Astrocyte of the spinal cord (primary cell): ENCODE measurements at regions not wholly inside any gene's neighbourhood (a gene's known extent, or its start where the extent isn't known, plus 50 kb on each side); places are given as distances from the start of the nearest gene placed in this dataset.

Source experiments
- DNase-seq: peaks from one replicate; pipeline ENCODE4 v3.0.0; 2011; ENCODE audit warnings: low read depth, low spot score
- H3K4me3 ChIP-seq: 2 replicates; pipeline ENCODE4 v1.5.1; 2011; ENCODE audit warnings: low read depth, mild to moderate bottlenecking, low read length, moderate library complexity
- CTCF ChIP-seq: IDR thresholded peaks from 2 replicates; pipeline ENCODE4 v1.5.1; 2012; ENCODE audit warnings: low read depth, mild to moderate bottlenecking, low read length, inconsistent platforms
- in situ Hi-C: cut with HindIII; loops from 2 replicates; pipeline ENCODE4 v1.10.0; 2017; ENCODE audit warnings: low sequenced_read_pairs

- no peak for TF ChIP-seq CTCF
- no peak overlapping the region for H3K4me3 ChIP-seq
- in situ Hi-C loops: no loop called here
- DNase-seq: peak; percentile 82
Measured at GRCh38 chr4:160318567-160319220, 1215.8 kb downstream of the RAPGEF2 start.

- in situ Hi-C loops: no loop called here
- DNase-seq: peak; percentile 85
Measured at GRCh38 chr4:160319221-160319867, 1216.5 kb downstream of the RAPGEF2 start.

GRCh38 chr4:160319868-160320260 is 1217.0 kb downstream of the RAPGEF2 start:
- DNase-seq: no peak

More at GRCh38 chr4:160319221-160319867, 1216.5 kb downstream of the RAPGEF2 start:
- no peak overlapping the region for H3K4me3 ChIP-seq
- no peak for TF ChIP-seq CTCF

GRCh38 chr4:160326110-160326509 is 1223.2 kb downstream of the RAPGEF2 start:
- no peak for TF ChIP-seq CTCF

More at GRCh38 chr4:160319868-160320260, 1217.0 kb downstream of the RAPGEF2 start:
- in situ Hi-C loops: no loop called here
- no peak overlapping the region for H3K4me3 ChIP-seq
- no peak for TF ChIP-seq CTCF

GRCh38 chr4:160347197-160347596 is 1244.3 kb downstream of the RAPGEF2 start:
- no peak for TF ChIP-seq CTCF
- DNase-seq: no peak
- H3K4me3 ChIP-seq: no peak overlapping the region
- in situ Hi-C loops: no loop called here

More at GRCh38 chr4:160326110-160326509, 1223.2 kb downstream of the RAPGEF2 start:
- in situ Hi-C loops: no loop called here
- H3K4me3 ChIP-seq: no peak overlapping the region
- no peak for DNase-seq

- in situ Hi-C loops: no loop called here
- TF ChIP-seq CTCF: no peak
- H3K4me3 ChIP-seq: no peak overlapping the region
- DNase-seq: no peak
Measured at GRCh38 chr4:160350944-160351343, 1248.1 kb downstream of the RAPGEF2 start.
